BLaER1 (cell line): ENCODE measurements at regions not wholly inside any gene's neighbourhood (a gene's known extent, or its start where the extent isn't known, plus 50 kb on each side); places are given as distances from the start of the nearest gene placed in this dataset.

Experiments used
- H3K27ac ChIP-seq: shearing (Covaris generic); formaldehyde crosslinking; 2 replicates; pipeline ENCODE4 v1.8.1; 2022
- H3K27me3 ChIP-seq: shearing (Covaris generic); formaldehyde crosslinking; 2 replicates; pipeline ENCODE4 v1.8.1; 2022
- H3K36me3 ChIP-seq: shearing (Covaris generic); formaldehyde crosslinking; 2 replicates; pipeline ENCODE4 v1.8.1; 2022
- H3K4me1 ChIP-seq: shearing (Covaris generic); formaldehyde crosslinking; 2 replicates; pipeline ENCODE4 v1.8.1; 2022
- H3K4me2 ChIP-seq: shearing (Covaris generic); formaldehyde crosslinking; 2 replicates; pipeline ENCODE4 v1.8.1; 2022
- H3K4me3 ChIP-seq: shearing (Covaris generic); formaldehyde crosslinking; 2 replicates; pipeline ENCODE4 v1.8.1; 2022
- H3K9ac ChIP-seq: shearing (Covaris generic); formaldehyde crosslinking; 2 replicates; pipeline ENCODE4 v1.8.1; 2022
- H3K9me3 ChIP-seq: shearing (Covaris generic); formaldehyde crosslinking; 2 replicates; pipeline ENCODE4 v1.8.1; 2022
- H4K20me1 ChIP-seq: shearing (Covaris generic); formaldehyde crosslinking; 2 replicates; pipeline ENCODE4 v1.8.1; 2022
- Cebpa-rat ChIP-seq: shearing (Covaris generic); IDR thresholded peaks from 2 replicates; pipeline ENCODE4 v1.8.1; 2022

DNA sequence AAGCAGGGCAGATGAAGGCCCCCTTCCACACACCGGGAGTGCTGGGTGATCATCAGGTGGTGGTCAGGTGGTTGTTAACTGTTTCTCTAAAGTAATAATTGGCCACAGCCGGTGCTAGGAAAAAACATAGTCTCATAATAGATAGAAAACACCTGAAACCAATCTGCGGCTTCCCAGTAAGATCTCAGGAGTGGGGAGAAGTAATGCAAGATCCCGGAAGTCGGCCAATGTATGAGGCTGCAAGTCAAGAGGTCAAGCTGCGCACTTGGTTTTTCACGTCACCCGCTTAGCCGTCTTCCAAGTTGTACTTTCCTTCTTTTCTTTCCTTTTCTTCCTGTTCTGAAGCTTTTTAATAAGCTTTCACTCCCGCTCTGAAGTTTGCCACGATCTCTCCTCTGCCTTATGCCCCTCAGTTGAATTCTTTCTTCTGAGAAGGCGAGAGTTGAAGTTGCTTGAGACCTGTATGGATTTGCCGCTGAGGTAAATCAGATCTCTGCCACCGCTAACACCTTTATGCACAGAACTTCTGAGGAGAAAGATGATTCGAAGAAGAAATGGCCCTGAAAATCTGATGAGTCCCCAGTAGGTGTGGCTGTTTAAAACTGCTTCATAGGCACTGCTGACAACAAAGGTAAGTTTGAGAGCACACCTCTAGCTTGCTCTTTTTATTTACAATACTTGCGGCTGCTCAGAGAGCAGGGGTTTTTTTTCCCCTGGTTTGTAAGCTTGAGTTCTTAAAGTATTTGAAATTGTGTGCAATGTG is 406.6 kb downstream of the FAM170A start:
- Histone ChIP-seq H3K4me1 (no peaks in the 10 kb centered on the region), H4K20me1 (no peaks in the 10 kb centered on the region), H3K27me3 (no peaks in the 10 kb centered on the region), H3K27ac (no peak overlapping the region), H3K4me2 (no peak overlapping the region), H3K4me3 (no peak overlapping the region), H3K9me3 (no peaks in the 10 kb centered on the region), H3K36me3 (no peaks in the 10 kb centered on the region), H3K9ac (no peak overlapping the region)
- no peak for TF ChIP-seq Cebpa-rat

DNA sequence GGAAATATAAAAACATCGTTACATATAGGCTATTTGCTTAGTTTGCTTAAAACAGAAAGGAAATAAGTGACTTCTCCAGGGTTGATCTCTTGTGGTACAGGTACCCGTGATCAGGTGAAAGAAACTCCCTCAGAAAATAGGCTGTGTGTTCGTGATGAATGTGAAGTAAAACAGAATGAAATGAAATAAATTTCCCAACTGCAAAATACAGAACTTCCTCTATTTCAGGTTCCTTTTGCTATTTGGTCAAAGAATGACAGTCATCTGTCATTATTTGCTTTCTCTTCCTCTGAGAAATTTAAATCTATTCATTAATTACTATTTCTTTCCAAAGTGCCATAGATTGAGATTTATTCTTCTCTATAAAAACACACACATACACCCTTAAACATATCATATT is 408.1 kb downstream of the FAM170A start:
- no peaks in the 10 kb centered on the region for H3K27me3 ChIP-seq
- H4K20me1 ChIP-seq = no peaks in the 10 kb centered on the region
- H3K36me3 ChIP-seq = no peaks in the 10 kb centered on the region
- no peaks in the 10 kb centered on the region for H3K9me3 ChIP-seq
- no peak overlapping the region for H3K27ac ChIP-seq
- H3K4me3 ChIP-seq = no peak overlapping the region
- no peak for TF ChIP-seq Cebpa-rat
- no peaks in the 10 kb centered on the region for H3K4me1 ChIP-seq
- no peak overlapping the region for H3K9ac ChIP-seq
- H3K4me2 ChIP-seq = no peak overlapping the region

DNA sequence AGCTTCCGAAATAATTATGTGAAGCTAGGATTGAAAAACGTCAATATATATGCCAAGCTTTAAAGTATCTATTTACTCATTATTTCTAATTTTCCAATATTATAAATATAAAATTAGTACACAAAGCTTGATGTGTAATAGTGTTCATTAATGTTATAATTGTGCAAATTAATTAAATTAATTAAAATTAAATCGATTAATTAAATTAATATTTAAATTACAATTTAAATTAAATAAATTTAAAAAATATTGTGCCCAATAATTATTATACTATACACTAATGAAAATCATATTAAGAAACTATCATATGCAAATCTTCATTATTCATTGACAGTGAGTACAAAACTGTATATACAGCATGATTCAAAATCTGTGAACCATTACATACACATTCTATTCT is 409.8 kb downstream of the FAM170A start:
- Histone ChIP-seq H3K4me3 (no peak overlapping the region), H4K20me1 (no peaks in the 10 kb centered on the region), H3K4me2 (no peak overlapping the region), H3K9ac (no peak overlapping the region), H3K9me3 (no peaks in the 10 kb centered on the region), H3K4me1 (no peaks in the 10 kb centered on the region), H3K27me3 (no peaks in the 10 kb centered on the region), H3K27ac (no peak overlapping the region), H3K36me3 (no peaks in the 10 kb centered on the region)
- no peak for TF ChIP-seq Cebpa-rat

DNA sequence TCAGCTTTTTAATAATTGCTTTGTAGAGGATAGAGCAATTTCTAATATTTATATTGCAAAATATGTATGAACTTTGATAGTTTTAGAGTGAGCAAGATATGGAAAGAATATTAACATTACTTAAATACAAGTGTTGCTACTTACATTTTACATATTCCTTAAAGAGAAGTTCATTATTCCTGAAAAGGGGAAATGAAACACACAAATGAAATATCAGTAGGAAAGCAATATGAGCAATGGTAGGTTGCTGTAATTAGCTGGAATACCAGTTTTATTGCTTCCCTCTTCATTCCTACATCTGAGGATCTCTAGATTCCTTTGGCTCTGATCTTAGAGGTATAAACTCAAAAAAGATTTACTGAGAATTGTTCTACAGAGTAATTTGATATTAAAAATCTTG is 414.1 kb downstream of the FAM170A start:
- H4K20me1 ChIP-seq = no peaks in the 10 kb centered on the region
- no peak overlapping the region for H3K9ac ChIP-seq
- no peak overlapping the region for H3K4me3 ChIP-seq
- H3K27me3 ChIP-seq = no peaks in the 10 kb centered on the region
- no peaks in the 10 kb centered on the region for H3K36me3 ChIP-seq
- no peak overlapping the region for H3K27ac ChIP-seq
- no peaks in the 10 kb centered on the region for H3K4me1 ChIP-seq
- no peak for TF ChIP-seq Cebpa-rat
- no peak overlapping the region for H3K4me2 ChIP-seq
- no peaks in the 10 kb centered on the region for H3K9me3 ChIP-seq

DNA sequence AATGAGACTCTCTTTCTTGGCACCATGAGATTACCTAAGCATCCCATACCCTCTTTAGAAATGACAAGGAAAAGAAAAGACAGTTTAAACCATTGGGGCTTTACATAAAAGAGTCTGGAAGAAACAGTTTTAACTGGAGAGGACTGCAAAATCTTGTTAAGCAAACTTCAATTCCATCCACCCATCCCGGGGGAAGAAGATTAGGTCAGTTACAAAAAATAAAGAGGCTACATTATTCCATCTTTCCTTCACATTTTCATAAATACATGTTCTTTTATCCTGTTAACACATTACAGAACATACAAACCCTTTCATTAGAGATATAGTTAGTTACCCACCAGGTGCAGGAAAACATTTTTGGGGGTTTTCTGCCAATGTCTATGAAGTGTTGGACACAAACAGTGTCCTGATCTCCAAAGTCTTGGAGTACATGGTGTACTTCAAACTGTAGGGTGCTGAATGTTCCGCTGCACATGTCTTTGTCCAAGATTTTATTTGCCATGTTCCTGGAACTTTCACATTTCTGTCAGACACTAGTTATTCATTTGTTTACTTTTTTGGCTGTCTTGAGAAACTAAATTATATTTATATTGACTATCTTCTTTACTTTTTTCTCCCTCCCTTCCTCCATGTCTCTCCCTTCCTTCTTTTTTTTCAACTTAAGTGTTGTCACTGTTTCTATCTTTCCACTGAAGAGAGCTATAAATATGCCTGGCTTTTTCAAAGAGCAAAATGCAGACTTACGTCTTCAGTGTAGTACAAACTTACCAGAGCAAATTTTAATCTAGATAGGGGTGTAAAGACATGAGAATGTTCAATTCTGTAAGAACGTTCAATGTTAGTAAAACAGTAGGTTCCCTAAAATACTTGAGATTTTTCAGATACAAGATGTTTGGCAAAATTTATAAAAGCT is 410.9 kb upstream of the PRR16 start:
- Histone ChIP-seq H3K27ac (no peak overlapping the region), H3K27me3 (no peaks in the 10 kb centered on the region), H3K4me2 (no peak overlapping the region), H3K9me3 (no peaks in the 10 kb centered on the region), H3K9ac (no peak overlapping the region), H3K36me3 (no peaks in the 10 kb centered on the region), H3K4me3 (no peak overlapping the region), H4K20me1 (no peaks in the 10 kb centered on the region), H3K4me1 (no peaks in the 10 kb centered on the region)
- no peak for TF ChIP-seq Cebpa-rat

DNA sequence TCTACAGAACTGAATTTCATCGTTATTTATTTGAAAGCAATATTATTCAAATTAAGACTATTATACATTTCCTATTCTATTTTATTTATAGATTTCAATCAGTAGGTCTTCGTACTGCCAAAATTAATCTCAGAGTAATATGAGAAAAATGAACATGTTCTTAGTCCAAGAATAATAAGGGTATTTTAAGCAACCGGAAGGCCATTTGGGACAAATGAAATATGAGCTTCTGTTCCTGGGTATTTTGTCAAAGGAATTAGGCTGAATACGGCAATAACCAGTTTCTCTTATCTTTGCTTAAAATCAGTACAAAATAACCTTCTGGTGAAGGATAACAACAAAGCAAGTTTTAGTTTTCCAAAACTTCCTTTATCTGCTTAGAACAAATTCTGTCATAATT is 410.3 kb upstream of the PRR16 start:
- Histone ChIP-seq H3K27ac (no peak overlapping the region), H3K4me1 (no peaks in the 10 kb centered on the region), H3K27me3 (no peaks in the 10 kb centered on the region), H3K9me3 (no peaks in the 10 kb centered on the region), H3K36me3 (no peaks in the 10 kb centered on the region), H3K4me2 (no peak overlapping the region), H4K20me1 (no peaks in the 10 kb centered on the region), H3K4me3 (no peak overlapping the region), H3K9ac (no peak overlapping the region)
- no peak for TF ChIP-seq Cebpa-rat

DNA sequence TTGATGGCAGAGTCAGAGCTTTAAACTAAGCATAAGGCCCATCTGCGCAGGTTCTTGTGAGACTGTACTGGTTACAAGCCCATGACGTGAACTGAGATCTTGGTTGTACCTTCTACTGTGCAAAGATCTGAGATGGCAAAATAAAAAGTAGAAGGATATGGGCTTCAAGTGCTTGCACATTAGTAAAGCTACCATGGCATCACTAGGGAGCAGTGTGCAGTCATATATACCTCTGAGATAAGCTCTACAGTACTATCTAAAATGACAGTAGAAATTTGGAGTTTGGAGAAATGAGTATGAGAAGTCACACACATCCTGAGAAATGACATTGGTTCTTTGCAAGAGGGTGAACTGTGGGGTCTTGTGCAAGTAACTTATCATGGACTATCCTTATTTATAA is 408.2 kb upstream of the PRR16 start:
- no peak overlapping the region for H3K4me2 ChIP-seq
- no peak overlapping the region for H3K27ac ChIP-seq
- TF ChIP-seq Cebpa-rat = no peak
- no peaks in the 10 kb centered on the region for H3K9me3 ChIP-seq
- no peaks in the 10 kb centered on the region for H4K20me1 ChIP-seq
- no peak overlapping the region for H3K4me3 ChIP-seq
- H3K4me1 ChIP-seq = no peaks in the 10 kb centered on the region
- H3K36me3 ChIP-seq = no peaks in the 10 kb centered on the region
- H3K9ac ChIP-seq = no peak overlapping the region
- H3K27me3 ChIP-seq = no peaks in the 10 kb centered on the region

DNA sequence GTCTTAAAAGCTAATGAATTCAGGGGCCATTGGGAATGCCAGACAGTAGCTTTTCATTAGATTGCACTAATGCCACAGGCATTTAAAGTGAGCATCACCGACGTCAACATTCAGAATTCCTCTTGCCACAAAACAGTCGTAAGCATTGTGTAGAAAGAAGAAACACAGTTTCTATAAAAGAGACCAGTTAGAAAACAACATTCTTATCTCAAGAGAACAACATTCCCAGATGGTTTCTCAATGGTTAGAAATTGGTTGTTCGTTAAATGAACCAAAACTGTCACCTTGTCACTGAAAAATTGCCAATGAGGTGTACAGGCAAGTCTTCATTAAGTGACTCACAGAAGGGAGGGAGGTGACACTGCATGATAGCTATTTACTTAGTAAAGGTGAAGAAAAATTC is 401.6 kb upstream of the PRR16 start:
- Histone ChIP-seq H3K9ac (no peak overlapping the region), H4K20me1 (no peaks in the 10 kb centered on the region), H3K4me2 (no peak overlapping the region), H3K9me3 (no peaks in the 10 kb centered on the region), H3K4me1 (no peaks in the 10 kb centered on the region), H3K27me3 (no peaks in the 10 kb centered on the region), H3K27ac (no peak overlapping the region), H3K4me3 (no peak overlapping the region), H3K36me3 (no peaks in the 10 kb centered on the region)
- no peak for TF ChIP-seq Cebpa-rat

DNA sequence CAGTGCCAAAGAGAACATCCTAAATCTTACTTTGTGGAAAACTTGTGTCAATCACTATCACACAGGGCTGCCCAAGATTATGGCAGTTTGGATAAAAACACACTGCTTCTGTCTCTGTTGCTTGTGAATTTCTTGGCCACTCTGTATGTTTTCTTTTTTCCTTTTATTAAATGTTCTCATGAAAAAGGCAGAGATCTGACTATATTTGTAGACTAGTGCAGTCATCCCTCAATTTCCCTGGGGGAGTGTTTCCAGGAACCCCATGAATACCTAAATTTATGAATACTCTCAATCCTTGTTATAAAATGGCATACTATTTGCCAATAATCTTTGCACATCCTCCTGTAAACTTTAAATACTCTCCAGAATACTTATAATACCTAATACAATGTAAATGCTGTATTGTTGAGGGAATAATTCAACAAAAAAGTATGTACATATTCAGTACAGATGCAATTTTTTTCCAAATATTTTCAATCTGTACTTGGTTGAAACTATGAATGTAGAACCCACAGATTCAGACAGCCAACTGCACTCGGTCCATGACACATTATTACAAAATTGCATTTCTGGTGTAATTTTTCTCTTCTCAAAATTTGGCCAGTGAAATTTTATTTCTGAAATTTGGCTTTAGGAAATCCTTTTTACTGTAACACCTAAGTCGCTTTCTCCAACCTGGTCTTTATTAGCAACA is 391.9 kb upstream of the PRR16 start:
- H3K36me3 ChIP-seq = no peaks in the 10 kb centered on the region
- no peaks in the 10 kb centered on the region for H3K4me1 ChIP-seq
- no peaks in the 10 kb centered on the region for H3K9me3 ChIP-seq
- no peak overlapping the region for H3K9ac ChIP-seq
- H3K4me3 ChIP-seq = no peak overlapping the region
- TF ChIP-seq Cebpa-rat = no peak
- H3K4me2 ChIP-seq = no peak overlapping the region
- no peaks in the 10 kb centered on the region for H4K20me1 ChIP-seq
- H3K27ac ChIP-seq = no peak overlapping the region
- H3K27me3 ChIP-seq = no peaks in the 10 kb centered on the region

DNA sequence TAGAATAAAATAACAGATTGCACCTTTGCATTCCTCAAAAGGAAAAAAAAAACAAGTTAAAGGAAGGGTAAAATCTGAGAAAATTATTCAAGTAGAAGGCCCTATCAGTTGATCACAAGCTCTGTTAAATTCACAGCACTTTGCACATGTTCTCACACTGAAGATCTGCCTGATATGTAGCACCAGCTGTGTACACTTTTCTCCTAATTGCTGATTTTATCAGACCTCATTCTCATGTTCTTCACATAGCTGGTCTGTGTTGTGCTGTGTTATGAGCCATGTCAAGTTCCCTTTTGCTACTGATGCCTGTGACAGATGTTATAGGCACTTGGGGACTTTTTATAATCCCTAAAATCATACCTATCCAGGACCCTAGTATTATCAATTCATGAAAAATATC is 390.4 kb upstream of the PRR16 start:
- Histone ChIP-seq H3K4me3 (no peak overlapping the region), H3K9ac (no peak overlapping the region), H3K4me1 (no peaks in the 10 kb centered on the region), H3K36me3 (no peaks in the 10 kb centered on the region), H3K27me3 (no peaks in the 10 kb centered on the region), H4K20me1 (no peaks in the 10 kb centered on the region), H3K4me2 (no peak overlapping the region), H3K27ac (no peak overlapping the region), H3K9me3 (no peaks in the 10 kb centered on the region)
- no peak for TF ChIP-seq Cebpa-rat
